ENCODE measurements at regions not wholly inside any gene's neighbourhood (a gene's known extent, or its start where the extent isn't known, plus 50 kb on each side); places are given as distances from the start of the nearest gene placed in this dataset.

- in situ Hi-C loops (cut with MboI; ENCODE audit: low sequenced_read_pairs, unreplicated experiment): no loop called here
- no peak for DNase-seq (ENCODE audit: low spot score)
- TF ChIP-seq CTCF (IDR thresholded peaks at IDR 0.05; ENCODE audit: borderline replicate concordance, control extremely low read depth, extremely low read depth, insufficient read depth, missing control alignments): no peak
Observed at GRCh38 chr4:11842620-11843263, 414.0 kb upstream of the HS3ST1 start.

GRCh38 chr4:11839889-11840288 lies 411.2 kb upstream of the HS3ST1 start:
- in situ Hi-C loops (cut with MboI; ENCODE audit: low sequenced_read_pairs, unreplicated experiment): no loop called here
- no peak for DNase-seq (ENCODE audit: low spot score)
- no peak for TF ChIP-seq CTCF (IDR thresholded peaks at IDR 0.05; ENCODE audit: borderline replicate concordance, control extremely low read depth, extremely low read depth, insufficient read depth, missing control alignments)

- no peak for TF ChIP-seq CTCF (IDR thresholded peaks at IDR 0.05; ENCODE audit: borderline replicate concordance, control extremely low read depth, extremely low read depth, insufficient read depth, missing control alignments)
- DNase-seq (ENCODE audit: low spot score): no peak
- in situ Hi-C loops (cut with MboI; ENCODE audit: low sequenced_read_pairs, unreplicated experiment): no loop called here
Observed at GRCh38 chr4:11831739-11832138, 403.0 kb upstream of the HS3ST1 start.

GRCh38 chr4:11824566-11824965 lies 395.9 kb upstream of the HS3ST1 start:
- in situ Hi-C loops (cut with MboI; ENCODE audit: low sequenced_read_pairs, unreplicated experiment): no loop called here
- DNase-seq (ENCODE audit: low spot score): no peak
- no peak for TF ChIP-seq CTCF (IDR thresholded peaks at IDR 0.05; ENCODE audit: borderline replicate concordance, control extremely low read depth, extremely low read depth, insufficient read depth, missing control alignments)

- no peak for TF ChIP-seq CTCF (IDR thresholded peaks at IDR 0.05; ENCODE audit: borderline replicate concordance, control extremely low read depth, extremely low read depth, insufficient read depth, missing control alignments)
- no peak for DNase-seq (ENCODE audit: low spot score)
Observed at GRCh38 chr4:11821772-11822430, 393.2 kb upstream of the HS3ST1 start.

GRCh38 chr4:11817088-11817487 lies 388.4 kb upstream of the HS3ST1 start:
- in situ Hi-C loops (cut with MboI; ENCODE audit: low sequenced_read_pairs, unreplicated experiment): no loop called here
- no peak for TF ChIP-seq CTCF (IDR thresholded peaks at IDR 0.05; ENCODE audit: borderline replicate concordance, control extremely low read depth, extremely low read depth, insufficient read depth, missing control alignments)
- DNase-seq (ENCODE audit: low spot score): no peak

More at GRCh38 chr4:11821772-11822430, 393.2 kb upstream of the HS3ST1 start:
- in situ Hi-C loops (cut with MboI; ENCODE audit: low sequenced_read_pairs, unreplicated experiment): no loop called here

Measured in GM13976 (cell line).